Heart left ventricle (tissue), 16 donors: ENCODE measurements at regions not wholly inside any gene's neighbourhood (a gene's known extent, or its start where the extent isn't known, plus 50 kb on each side); places are given as distances from the start of the nearest gene placed in this dataset.

Experiments
- ATAC-seq, 4 donors: fragments of 200-7000 bp; cut with Tn5 transposase; one replicate each; pipeline ENCODE4 v1.9.1; 2020 to 2022; ENCODE audit warnings: moderate library complexity in 4 of 4, mild to moderate bottlenecking in 3 of 4, moderate number of reproducible peaks in 1 of 4
- DNase-seq, 5 donors: peaks; one replicate each; pipeline ENCODE4 v3.0.0-alpha.2; 2020
- H3K27ac ChIP-seq, 12 donors: fragments of 200-600 bp; sonication (generic) in 4 of 12; one replicate each; pipeline versions ENCODE4 v1.5.0 to v1.8.0; 2016 to 2022; ENCODE audit warnings: mild to moderate bottlenecking in 2 of 12
- H3K27me3 ChIP-seq, 9 donors: fragments of 200-600 bp; sonication (generic) in 2 of 9; one replicate each; pipeline versions ENCODE4 v1.5.1 to v1.8.0; 2016 to 2022; ENCODE audit warnings: mild to moderate bottlenecking in 3 of 9
- H3K36me3 ChIP-seq, 9 donors: fragments of 200-600 bp; sonication (generic) in 2 of 9; one replicate each; pipeline versions ENCODE4 v1.5.0 to v1.8.0; 2018 to 2022; ENCODE audit warnings: mild to moderate bottlenecking in 2 of 9
- H3K4me1 ChIP-seq, 12 donors: fragments of 200-600 bp; sonication (generic) in 4 of 12; one replicate each; pipeline versions ENCODE4 v1.5.0 to v1.8.0; 2016 to 2022; ENCODE audit warnings: mild to moderate bottlenecking in 3 of 12
- H3K4me3 ChIP-seq, 12 donors: fragments of 200-600 bp; sonication (generic) in 4 of 12; one replicate each; pipeline versions ENCODE4 v1.5.0 to v1.8.0; 2017 to 2022; ENCODE audit warnings: mild to moderate bottlenecking in 9 of 12, moderate library complexity in 4 of 12
- H3K9me3 ChIP-seq, 12 donors: fragments of 200-600 bp; sonication (generic) in 4 of 12; one replicate each; pipeline versions ENCODE4 v1.5.0 to v1.8.0; 2016 to 2022; ENCODE audit warnings: mild to moderate bottlenecking in 1 of 12
- CTCF ChIP-seq, 12 donors: fragments of 200-600 bp; sonication (generic) in 4 of 12; IDR thresholded peaks; one replicate each; pipeline versions ENCODE4 v1.5.0 to v1.8.0; 2018 to 2022; ENCODE audit warnings: antibody characterized with exemption in 12 of 12, mild to moderate bottlenecking in 5 of 12
- POLR2A ChIP-seq, 2 donors: fragments of 450-650 bp; IDR thresholded peaks; one replicate each; pipeline ENCODE4 v1.6.1; 2017; ENCODE audit warnings: antibody characterized with exemption in 2 of 2, mild to moderate bottlenecking in 2 of 2, moderate library complexity in 2 of 2
- WGBS, 4 donors: extraction: QIAGEN DNeasy Blood & Tissue Kit in 2 of 4; methylation state at CpG; one replicate each; pipeline versions ENCODE4 v1.1.5 to v1.1.7; 2013 to 2018; 5-methylcytosine and 5-hydroxymethylcytosine counted together
- intact Hi-C, 10 donors: fragments of 100-400 bp; cut with DNase I; formaldehyde crosslinking; loops; one replicate each; pipeline versions ENCODE4 v1.11.1 to v1.14.2; 2022
- donor health status: ischemic (EF 13 %, LVEDD 7.1; RV severe dilation, severe dysfunction).
- donor health status: healthy with polysubstance abuse.
- donor health status: DM: no; HTN: yes; CAD: no.
- donor health status: DM: no; HTN: no; CAD: no.
- donor health status: ischemic (EF 25% LVEDD 6.9; RV normal size, moderate dysfunction).
- donor health status: ischemic (EF 25% LVEDD 5.7; RV mildly dilated, moderate dysfunction).
- donor health status: healthy.
- donor health status: DM: yes; HTN: yes; CAD: no.
- donor health status: ischemic (EF 35%, LVEDD 5.7; RV mildly dilated, moderate dysfunction).
- donor health status: nonischemic (EF 11% LVEDD 7.7; RV severe dilation, severe dysfunction).
- donor health status: DM: yes; HTN: yes; CAD: no.
- donor health status: PGD.
- donor health status: ischemic (EF 29% LVEDD 5.4; RV normal size, mild dysfunction).
- donor health status: nonischemic (EF 23%, LVEDD 6.1; RV moderate dilation, normal function).

- WGBS, 4 donors, result 58 to 75% (median 73%) methylated on average over 3 of the region's 3 CpGs
- Histone ChIP-seq H3K36me3 (no peaks in the 10 kb centered on the region), H3K4me1 (no peaks in the 10 kb centered on the region), H3K27ac (no peak overlapping the region), H3K27me3 (no peaks in the 10 kb centered on the region), H3K4me3 (no peak overlapping the region), H3K9me3 (peaks cover 0 to 16% (median 7%) of the 10 kb centered on the region in 12 donors)
- no peak for TF ChIP-seq POLR2A (IDR thresholded peaks at IDR 0.05)
- no peak for TF ChIP-seq CTCF (IDR thresholded peaks at IDR 0.05)
- intact Hi-C loops, result no loop called here
- no peak for DNase-seq
- no peak for ATAC-seq
Observed at GRCh38 chr2:2757764-2758163, 426.7 kb upstream of the MYT1L start.

GRCh38 chr2:2756886-2757285 is 425.8 kb upstream of the MYT1L start:
- H3K9me3 ChIP-seq, result peaks cover 0 to 16% (median 7%) of the 10 kb centered on the region in 12 donors
- no peak overlapping the region for H3K27ac ChIP-seq
- ATAC-seq, result no peak
- intact Hi-C loops, result no loop called here
- no peaks in the 10 kb centered on the region for H3K27me3 ChIP-seq
- no peak overlapping the region for H3K4me3 ChIP-seq
- no peaks in the 10 kb centered on the region for H3K36me3 ChIP-seq
- DNase-seq, result no peak
- TF ChIP-seq POLR2A (IDR thresholded peaks at IDR 0.05) (no peak), CTCF (IDR thresholded peaks at IDR 0.05) (no peak)
- no peaks in the 10 kb centered on the region for H3K4me1 ChIP-seq
- WGBS, 4 donors, result 78 to 91% (median 85%) methylated on average over 7 of the region's 7 CpGs

DNA sequence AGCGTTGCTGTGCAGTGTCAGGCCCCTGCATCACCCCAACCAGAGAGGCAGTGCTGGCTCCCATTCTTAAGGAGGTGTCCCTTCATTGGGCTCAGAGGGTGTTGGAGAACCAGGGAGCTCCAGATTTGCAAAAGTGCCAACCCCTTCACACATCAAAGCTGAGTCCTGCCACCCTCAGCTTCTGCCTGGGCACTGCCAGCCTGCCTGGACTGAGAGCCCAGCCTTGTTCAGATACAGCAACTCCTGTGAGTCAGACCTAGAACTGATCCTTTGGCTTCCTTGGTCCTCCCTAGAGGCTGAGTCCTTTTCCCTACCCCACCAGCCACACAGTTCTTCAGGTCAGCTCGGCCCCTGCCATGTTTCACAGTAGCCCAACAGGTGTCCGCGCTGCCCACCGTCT is 424.9 kb upstream of the MYT1L start:
- WGBS, 4 donors, result 83 to 93% (median 85%) methylated on average over 5 of the region's 5 CpGs
- ATAC-seq (no peak), DNase-seq (no peak)
- Histone ChIP-seq H3K27me3 (no peaks in the 10 kb centered on the region), H3K36me3 (no peaks in the 10 kb centered on the region), H3K4me1 (no peaks in the 10 kb centered on the region), H3K4me3 (no peak overlapping the region), H3K9me3 (peaks cover 0 to 14% (median 7%) of the 10 kb centered on the region in 12 donors), H3K27ac (no peak overlapping the region)
- intact Hi-C loops, result no loop called here
- TF ChIP-seq CTCF (IDR thresholded peaks at IDR 0.05) (no peak), POLR2A (IDR thresholded peaks at IDR 0.05) (no peak)

GRCh38 chr2:2754940-2755339 is 423.9 kb upstream of the MYT1L start:
- H3K4me1 ChIP-seq, result no peaks in the 10 kb centered on the region
- H3K27me3 ChIP-seq, result no peaks in the 10 kb centered on the region
- WGBS, 4 donors, result 84 to 95% (median 86%) methylated on average over 2 to 5 of the region's 5 CpGs
- intact Hi-C loops, result no loop called here
- no peak overlapping the region for H3K4me3 ChIP-seq
- peaks cover 0 to 4% (median 0%) of the 10 kb centered on the region in 12 donors for H3K9me3 ChIP-seq
- TF ChIP-seq CTCF (IDR thresholded peaks at IDR 0.05) (no peak), POLR2A (IDR thresholded peaks at IDR 0.05) (no peak)
- no peaks in the 10 kb centered on the region for H3K36me3 ChIP-seq
- ATAC-seq (no peak), DNase-seq (no peak)
- H3K27ac ChIP-seq, result no peak overlapping the region
